ENCODE measurements at regions not wholly inside any gene's neighbourhood (a gene's known extent, or its start where the extent isn't known, plus 50 kb on each side); places are given as distances from the start of the nearest gene placed in this dataset.

DNA sequence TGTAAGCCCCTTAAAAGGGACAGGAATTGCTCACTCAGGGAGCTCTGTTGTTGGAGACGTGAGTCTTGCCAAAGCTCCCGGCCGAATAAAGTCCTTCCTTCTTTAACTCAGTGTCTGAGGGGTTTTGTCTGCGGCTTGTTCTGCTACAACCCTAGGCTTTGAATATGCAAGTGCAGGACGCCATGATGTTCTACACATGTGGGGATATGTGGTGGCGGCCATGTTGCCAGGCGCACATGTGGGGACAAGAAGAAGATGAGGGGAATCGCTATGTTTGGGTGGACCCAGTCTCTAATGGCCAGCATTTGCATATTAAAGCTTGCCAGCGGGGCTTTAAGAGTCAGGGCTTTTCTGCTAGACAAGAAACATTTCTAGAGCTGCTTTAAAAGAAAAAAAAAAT, 96.8 kb upstream of the CA10 start:
- in situ Hi-C loops (cut with MboI; ENCODE audit: low sequenced_read_pairs, unreplicated experiment) = no loop called here
- TF ChIP-seq, protein P1, sequence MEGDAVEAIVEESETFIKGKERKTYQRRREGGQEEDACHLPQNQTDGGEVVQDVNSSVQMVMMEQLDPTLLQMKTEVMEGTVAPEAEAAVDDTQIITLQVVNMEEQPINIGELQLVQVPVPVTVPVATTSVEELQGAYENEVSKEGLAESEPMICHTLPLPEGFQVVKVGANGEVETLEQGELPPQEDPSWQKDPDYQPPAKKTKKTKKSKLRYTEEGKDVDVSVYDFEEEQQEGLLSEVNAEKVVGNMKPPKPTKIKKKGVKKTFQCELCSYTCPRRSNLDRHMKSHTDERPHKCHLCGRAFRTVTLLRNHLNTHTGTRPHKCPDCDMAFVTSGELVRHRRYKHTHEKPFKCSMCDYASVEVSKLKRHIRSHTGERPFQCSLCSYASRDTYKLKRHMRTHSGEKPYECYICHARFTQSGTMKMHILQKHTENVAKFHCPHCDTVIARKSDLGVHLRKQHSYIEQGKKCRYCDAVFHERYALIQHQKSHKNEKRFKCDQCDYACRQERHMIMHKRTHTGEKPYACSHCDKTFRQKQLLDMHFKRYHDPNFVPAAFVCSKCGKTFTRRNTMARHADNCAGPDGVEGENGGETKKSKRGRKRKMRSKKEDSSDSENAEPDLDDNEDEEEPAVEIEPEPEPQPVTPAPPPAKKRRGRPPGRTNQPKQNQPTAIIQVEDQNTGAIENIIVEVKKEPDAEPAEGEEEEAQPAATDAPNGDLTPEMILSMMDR (IDR thresholded peaks at IDR 0.05; ENCODE audit: borderline replicate concordance, control extremely low read depth, extremely low read depth, insufficient read depth, missing control alignments) = no peak
- no peak for DNase-seq (ENCODE audit: low spot score)

DNA sequence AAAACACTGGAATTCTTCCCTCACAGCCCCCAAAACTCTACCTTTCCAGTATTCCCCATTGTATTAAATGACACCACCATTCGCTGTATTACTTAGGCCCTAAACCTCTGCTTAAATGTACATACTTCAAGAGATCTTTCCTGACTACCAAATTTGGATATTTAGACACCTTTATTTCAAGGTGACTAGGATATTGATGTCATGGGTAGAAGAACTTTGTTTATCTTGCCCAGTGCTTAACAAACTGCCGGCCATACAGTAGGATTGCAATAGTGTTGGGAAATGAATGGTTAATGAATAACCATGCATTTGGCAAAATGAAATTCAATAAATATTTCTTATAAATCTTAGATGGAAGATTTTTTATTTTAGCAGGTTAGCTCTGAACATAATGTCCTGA, 86.2 kb upstream of the CA10 start:
- no peak for DNase-seq (ENCODE audit: low spot score)
- in situ Hi-C loops (cut with MboI; ENCODE audit: low sequenced_read_pairs, unreplicated experiment) = no loop called here
- TF ChIP-seq, protein P1 (IDR thresholded peaks at IDR 0.05; ENCODE audit: borderline replicate concordance, control extremely low read depth, extremely low read depth, insufficient read depth, missing control alignments) = no peak

DNA sequence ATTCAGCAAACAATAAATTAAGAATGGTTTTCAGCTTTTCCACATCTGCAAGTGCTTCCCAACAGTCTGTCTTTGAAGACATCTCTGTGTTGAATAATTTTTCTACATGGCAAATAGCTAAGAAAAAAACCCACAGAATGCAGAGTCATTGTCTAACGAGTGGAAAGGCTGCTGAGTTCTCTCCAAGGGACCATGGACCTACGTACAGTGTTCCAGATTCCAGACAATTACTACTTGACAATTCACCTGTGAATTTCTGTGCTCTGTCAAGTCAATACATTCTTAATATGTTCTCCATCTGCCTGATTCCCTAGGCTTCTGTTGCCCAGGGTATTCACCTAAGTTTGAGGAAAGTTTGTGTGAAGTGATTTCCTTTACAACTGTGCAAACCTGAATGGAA, 83.8 kb upstream of the CA10 start:
- in situ Hi-C loops (cut with MboI; ENCODE audit: low sequenced_read_pairs, unreplicated experiment) = no loop called here

DNA sequence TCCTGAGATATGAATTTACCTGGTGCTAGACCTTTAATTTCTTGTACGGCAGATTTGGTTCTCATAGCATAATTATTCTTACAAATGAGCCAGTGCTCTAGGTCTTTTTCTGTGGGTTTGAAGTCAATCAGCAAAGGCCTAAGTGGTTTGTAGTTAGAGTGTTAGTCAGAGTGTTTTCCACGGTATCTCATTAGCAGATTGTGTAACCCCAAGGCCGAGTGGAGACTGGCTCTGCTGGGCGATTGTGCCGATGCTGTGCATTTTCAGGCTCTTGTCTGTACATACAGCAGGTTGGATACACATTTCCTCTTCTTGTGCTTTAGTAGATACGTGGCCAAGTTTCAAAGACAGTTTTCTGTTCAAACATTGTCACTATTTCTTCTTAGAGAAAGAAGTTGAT, 78.6 kb upstream of the CA10 start:
- in situ Hi-C loops (cut with MboI; ENCODE audit: low sequenced_read_pairs, unreplicated experiment) = no loop called here
- TF ChIP-seq, protein P1 (IDR thresholded peaks at IDR 0.05; ENCODE audit: borderline replicate concordance, control extremely low read depth, extremely low read depth, insufficient read depth, missing control alignments) = no peak
- no peak for DNase-seq (ENCODE audit: low spot score)

More for the DNA sequence above, 83.8 kb upstream of the CA10 start:
- no peak for DNase-seq (ENCODE audit: low spot score)
- TF ChIP-seq, protein P1 (IDR thresholded peaks at IDR 0.05; ENCODE audit: borderline replicate concordance, control extremely low read depth, extremely low read depth, insufficient read depth, missing control alignments) = no peak

DNA sequence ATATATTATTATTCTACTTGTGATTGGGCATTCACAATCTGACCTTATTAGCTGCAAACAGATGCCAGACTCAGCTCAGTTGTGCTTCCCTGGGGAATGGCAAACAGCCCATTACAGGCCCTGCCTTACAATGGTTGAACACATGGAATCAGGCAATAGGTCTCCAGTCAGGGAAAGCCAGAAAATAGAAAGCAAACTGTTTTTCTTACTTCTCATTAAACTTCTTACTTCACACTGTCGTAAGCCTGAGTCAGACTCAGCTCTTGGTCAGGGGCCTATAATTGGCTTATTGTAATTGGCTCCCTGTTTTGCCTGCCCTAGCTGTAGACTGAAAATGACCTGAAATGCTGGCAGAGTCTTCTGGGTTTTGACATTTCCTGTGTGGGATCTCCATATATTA, 77.0 kb upstream of the CA10 start:
- TF ChIP-seq, protein P1 (IDR thresholded peaks at IDR 0.05; ENCODE audit: borderline replicate concordance, control extremely low read depth, extremely low read depth, insufficient read depth, missing control alignments) = no peak
- in situ Hi-C loops (cut with MboI; ENCODE audit: low sequenced_read_pairs, unreplicated experiment) = no loop called here
- DNase-seq (ENCODE audit: low spot score) = no peak

DNA sequence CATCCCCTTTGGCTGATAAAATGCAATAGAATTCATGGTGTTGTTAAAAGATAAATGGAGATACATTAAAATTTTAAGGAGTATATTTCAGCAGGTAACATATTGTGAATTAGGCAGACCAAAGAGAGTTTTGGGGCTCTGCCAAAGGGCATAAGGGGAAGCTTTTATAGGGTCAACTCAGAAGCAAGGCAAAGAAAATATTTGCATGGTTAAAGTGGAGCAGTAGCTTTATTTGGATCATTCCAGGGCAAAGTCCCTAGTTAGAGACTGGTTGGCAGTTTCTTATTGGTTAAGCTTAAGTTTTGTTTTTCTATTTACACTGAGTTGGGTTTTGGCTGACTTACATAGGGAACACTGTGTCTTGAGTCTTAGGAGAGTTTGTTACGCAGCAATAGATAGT, 75.1 kb upstream of the CA10 start:
- DNase-seq (ENCODE audit: low spot score) = no peak
- TF ChIP-seq, protein P1 (IDR thresholded peaks at IDR 0.05; ENCODE audit: borderline replicate concordance, control extremely low read depth, extremely low read depth, insufficient read depth, missing control alignments) = no peak
- in situ Hi-C loops (cut with MboI; ENCODE audit: low sequenced_read_pairs, unreplicated experiment) = no loop called here

DNA sequence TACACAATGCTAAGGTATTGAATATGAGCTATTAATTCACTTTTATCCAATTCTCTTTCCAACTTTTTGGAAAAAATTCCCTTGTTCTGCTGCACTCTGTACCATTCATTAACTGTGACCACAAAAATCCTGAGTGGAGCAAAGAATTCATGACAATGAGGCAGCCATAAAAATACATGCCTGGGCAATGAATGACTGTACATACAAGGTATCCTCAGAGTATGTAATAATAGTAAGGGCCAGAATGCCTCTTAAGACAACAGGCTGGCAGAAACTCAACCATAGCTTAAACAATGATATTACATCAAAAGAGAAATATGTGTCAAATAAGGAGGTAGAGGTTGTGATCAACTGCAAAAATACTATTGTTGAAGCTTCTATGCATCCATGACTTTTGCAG, 74.7 kb upstream of the CA10 start:
- in situ Hi-C loops (cut with MboI; ENCODE audit: low sequenced_read_pairs, unreplicated experiment) = no loop called here
- TF ChIP-seq, protein P1 (IDR thresholded peaks at IDR 0.05; ENCODE audit: borderline replicate concordance, control extremely low read depth, extremely low read depth, insufficient read depth, missing control alignments) = no peak
- no peak for DNase-seq (ENCODE audit: low spot score)
